ENCODE measurements at regions not wholly inside any gene's neighbourhood (a gene's known extent, or its start where the extent isn't known, plus 50 kb on each side); places are given as distances from the start of the nearest gene placed in this dataset.

- Histone ChIP-seq H3K9me3 (no peaks in the 10 kb centered on the region), H3K4me1 (peaks cover 0 to 8% of the 10 kb centered on the region in 2 donors), H3K4me3 (no peak overlapping the region), H3K27ac (no peak overlapping the region), H3K36me3 (no peaks in the 10 kb centered on the region), H3K27me3 (peaks cover 0 to 20% of the 10 kb centered on the region in 2 donors)
- TF ChIP-seq CTCF (IDR thresholded peaks at IDR 0.05): no peak
- intact Hi-C loops (cut with DNase I): no loop called here
- DNase-seq (no peak), ATAC-seq (no peak)
These were observed 136.1 kb upstream of the UBE2E1 start for GRCh38 chr3:23669541-23670255.

- no peaks in the 10 kb centered on the region for H3K9me3 ChIP-seq
- H3K27me3 ChIP-seq: peaks cover 0 to 20% of the 10 kb centered on the region in 2 donors
- ATAC-seq: peak; percentile 60
- intact Hi-C loops (cut with DNase I): no loop called here
- no peaks in the 10 kb centered on the region for H3K36me3 ChIP-seq
- H3K27ac ChIP-seq: no peak overlapping the region
- TF ChIP-seq CTCF (IDR thresholded peaks at IDR 0.05): no peak
- peak in 3 of 4 donors; percentile 24 to 84 (median 45) for DNase-seq
- peaks cover 0 to 8% of the 10 kb centered on the region in 2 donors for H3K4me1 ChIP-seq
- peak overlapping the region in 1 of 2 donors; percentile 21 for H3K4me3 ChIP-seq
These were observed 133.7 kb upstream of the UBE2E1 start for GRCh38 chr3:23671851-23672589.

- H3K27ac ChIP-seq: no peak overlapping the region
- TF ChIP-seq CTCF (IDR thresholded peaks at IDR 0.05): no peak
- ATAC-seq (no peak), DNase-seq (no peak)
- no peaks in the 10 kb centered on the region for H3K36me3 ChIP-seq
- intact Hi-C loops (cut with DNase I): no loop called here
- H3K4me3 ChIP-seq: no peak overlapping the region
- peaks cover 0 to 20% of the 10 kb centered on the region in 2 donors for H3K27me3 ChIP-seq
- H3K9me3 ChIP-seq: no peaks in the 10 kb centered on the region
- H3K4me1 ChIP-seq: peaks cover 0 to 8% of the 10 kb centered on the region in 2 donors
These were observed 133.1 kb upstream of the UBE2E1 start for GRCh38 chr3:23672628-23673027.

- no peak overlapping the region for H3K4me3 ChIP-seq
These were observed 130.7 kb upstream of the UBE2E1 start for GRCh38 chr3:23675010-23675409.

More at GRCh38 chr3:23675010-23675409, 130.7 kb upstream of the UBE2E1 start:
- H3K27ac ChIP-seq: no peak overlapping the region
- peaks cover 0 to 3% of the 10 kb centered on the region in 2 donors for H3K9me3 ChIP-seq
- peaks cover 0 to 20% of the 10 kb centered on the region in 2 donors for H3K27me3 ChIP-seq
- TF ChIP-seq CTCF (IDR thresholded peaks at IDR 0.05): no peak
- intact Hi-C loops (cut with DNase I): no loop called here
- ATAC-seq: no peak
- no peak for DNase-seq
- peaks cover 0 to 8% of the 10 kb centered on the region in 2 donors for H3K4me1 ChIP-seq
- no peaks in the 10 kb centered on the region for H3K36me3 ChIP-seq
